ENCODE measurements at regions not wholly inside any gene's neighbourhood (a gene's known extent, or its start where the extent isn't known, plus 50 kb on each side); places are given as distances from the start of the nearest gene placed in this dataset.

GRCh38 chr1:77620273-77620672, 62.2 kb downstream of the ZZZ3 start:
- ATAC-seq, result no peak
- ChIA-PET CTCF (ENCODE audit: low intra/inter-chr PET ratio) (no interaction called here), POLR2A (no interaction called here)
- Histone ChIP-seq H3K9me3 (replicated peaks; ENCODE audit: control insufficient read depth, insufficient read depth, low read depth, low read length) (no peaks in the 10 kb centered on the region), H3K27me3 (ENCODE audit: control insufficient read depth in 2 of 2, insufficient read depth in 2 of 2, low read length in 2 of 2) (no peaks in the 10 kb centered on the region), H3K4me3 (no peak overlapping the region), H3K9me1 (ENCODE audit: control insufficient read depth, insufficient read depth, low read length) (no peaks in the 10 kb centered on the region), H3K27ac (ENCODE audit: extremely low read depth, low read depth, low read length) (no peak overlapping the region), H3K4me2 (ENCODE audit: insufficient read depth, low read length) (no peak overlapping the region), H3K36me3 (ENCODE audit: control insufficient read depth, insufficient read depth, low read length) (peaks cover 33% of the 10 kb centered on the region; the same call in 2 of the 3 replicates), H3K9ac (ENCODE audit: insufficient read depth in 1 of 2, low read depth in 2 of 2, low read length in 2 of 2) (no peak overlapping the region), H3K79me2 (ENCODE audit: control insufficient read depth, insufficient read depth, low read length) (no peaks in the 10 kb centered on the region), H4K20me1 (replicated peaks; ENCODE audit: control insufficient read depth, insufficient read depth, low read length) (no peaks in the 10 kb centered on the region), H3K4me1 (replicated peaks in 1 of 2; ENCODE audit: control insufficient read depth in 2 of 2, insufficient read depth in 2 of 2, low read length in 2 of 2) (no peaks in the 10 kb centered on the region), H2AFZ (ENCODE audit: low read depth, low read length) (no peak overlapping the region)
- intact Hi-C loops (cut with micrococcal nuclease), result no loop called here
- no TSS peak for BruUV-seq (replicated peaks)
- DNase-seq (ENCODE audit: extremely low read depth in 1 of 4, low spot score in 3 of 4), result no peak
- WGBS (ENCODE audit: insufficient coverage, low coverage, missing lambda C conversion rate), result 86% methylated on average over 3 of the region's 3 CpGs
- no peak for FAIRE-seq
- in situ Hi-C loops (cut with MboI), result no loop called here
- TF ChIP-seq HNRNPUL1 (IDR thresholded peaks at IDR 0.05; ENCODE audit: low read length), result no peak
- TF ChIP-seq MBD1 (CRISPR knock-in tag; IDR thresholded peaks at IDR 0.05), result no peak
- TF ChIP-seq NCOA6 (IDR thresholded peaks at IDR 0.05), result no peak
- no peak for TF ChIP-seq THAP7 (CRISPR knock-in tag; IDR thresholded peaks at IDR 0.05)
- no peak for TF ChIP-seq L3MBTL2 (IDR thresholded peaks at IDR 0.05)
- TF ChIP-seq HNRNPH1 (optimal IDR thresholded peaks at IDR 0.05; ENCODE audit: low read depth, low read length), result no peak
- TF ChIP-seq CHD4 (IDR thresholded peaks at IDR 0.05; ENCODE audit: insufficient read depth, insufficient replicate concordance, low read depth, low read length, poor library complexity, severe bottlenecking), result no peak
- TF ChIP-seq PPARD (CRISPR knock-in tag; IDR thresholded peaks at IDR 0.05), result no peak
- TF ChIP-seq AFF1 (IDR thresholded peaks at IDR 0.05; ENCODE audit: low read depth in 1 of 2, partially characterized antibody in 2 of 2), result no peak
- TF ChIP-seq ZBTB9 (CRISPR knock-in tag; IDR thresholded peaks at IDR 0.05), result no peak
- TF ChIP-seq CREB5 (CRISPR knock-in tag; IDR thresholded peaks at IDR 0.05), result no peak
- no peak for TF ChIP-seq ZNF143 (CRISPR knock-in tag; IDR thresholded peaks at IDR 0.05)
- TF ChIP-seq SETDB1 (IDR thresholded peaks at IDR 0.05; ENCODE audit: low read length), result no peak
- TF ChIP-seq SNAPC5 (CRISPR knock-in tag; IDR thresholded peaks at IDR 0.05), result no peak

Measured in K562 (cell line).